ENCODE measurements at regions not wholly inside any gene's neighbourhood (a gene's known extent, or its start where the extent isn't known, plus 50 kb on each side); places are given as distances from the start of the nearest gene placed in this dataset.

- H3K4me3 ChIP-seq (ENCODE audit: low read depth, low read length): no peak overlapping the region
- TF ChIP-seq, protein P1, sequence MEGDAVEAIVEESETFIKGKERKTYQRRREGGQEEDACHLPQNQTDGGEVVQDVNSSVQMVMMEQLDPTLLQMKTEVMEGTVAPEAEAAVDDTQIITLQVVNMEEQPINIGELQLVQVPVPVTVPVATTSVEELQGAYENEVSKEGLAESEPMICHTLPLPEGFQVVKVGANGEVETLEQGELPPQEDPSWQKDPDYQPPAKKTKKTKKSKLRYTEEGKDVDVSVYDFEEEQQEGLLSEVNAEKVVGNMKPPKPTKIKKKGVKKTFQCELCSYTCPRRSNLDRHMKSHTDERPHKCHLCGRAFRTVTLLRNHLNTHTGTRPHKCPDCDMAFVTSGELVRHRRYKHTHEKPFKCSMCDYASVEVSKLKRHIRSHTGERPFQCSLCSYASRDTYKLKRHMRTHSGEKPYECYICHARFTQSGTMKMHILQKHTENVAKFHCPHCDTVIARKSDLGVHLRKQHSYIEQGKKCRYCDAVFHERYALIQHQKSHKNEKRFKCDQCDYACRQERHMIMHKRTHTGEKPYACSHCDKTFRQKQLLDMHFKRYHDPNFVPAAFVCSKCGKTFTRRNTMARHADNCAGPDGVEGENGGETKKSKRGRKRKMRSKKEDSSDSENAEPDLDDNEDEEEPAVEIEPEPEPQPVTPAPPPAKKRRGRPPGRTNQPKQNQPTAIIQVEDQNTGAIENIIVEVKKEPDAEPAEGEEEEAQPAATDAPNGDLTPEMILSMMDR (IDR thresholded peaks at IDR 0.05; ENCODE audit: insufficient read depth, low read length): no peak
- no peak for DNase-seq (ENCODE audit: low read depth)
Measured at GRCh38 chr3:182723596-182723995, 69.7 kb upstream of the ATP11B start.

GRCh38 chr3:182725372-182726251 lies 67.7 kb upstream of the ATP11B start:
- no peak for DNase-seq (ENCODE audit: low read depth)
- TF ChIP-seq, protein P1 (IDR thresholded peaks at IDR 0.05; ENCODE audit: insufficient read depth, low read length): no peak
- peak overlapping the region; percentile 17 for H3K4me3 ChIP-seq (ENCODE audit: low read depth, low read length)

GRCh38 chr3:182726258-182727142 lies 66.8 kb upstream of the ATP11B start:
- TF ChIP-seq, protein P1 (IDR thresholded peaks at IDR 0.05; ENCODE audit: insufficient read depth, low read length): no peak
- H3K4me3 ChIP-seq (ENCODE audit: low read depth, low read length): no peak overlapping the region
- DNase-seq (ENCODE audit: low read depth): no peak

DNA sequence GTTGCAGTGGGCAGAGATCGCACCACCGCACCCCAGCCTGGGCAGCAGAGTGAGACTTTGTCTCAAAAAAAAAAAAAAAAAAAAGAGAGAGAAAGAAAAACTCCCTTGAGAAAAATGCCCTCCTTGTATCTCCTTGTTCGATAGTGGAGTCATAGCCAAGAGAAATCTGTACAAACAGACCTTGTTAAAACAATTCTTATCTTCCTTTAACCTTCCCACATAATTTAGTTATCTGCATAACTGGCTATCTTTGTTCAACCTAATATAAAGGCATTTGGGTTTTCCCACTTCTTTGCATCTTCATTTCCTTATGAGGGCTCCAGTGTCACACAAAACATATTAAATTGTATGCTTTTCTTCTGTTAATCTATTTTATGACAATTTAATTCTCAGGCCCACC lies 65.1 kb upstream of the ATP11B start:
- TF ChIP-seq, protein P1 (IDR thresholded peaks at IDR 0.05; ENCODE audit: insufficient read depth, low read length): no peak
- no peak overlapping the region for H3K4me3 ChIP-seq (ENCODE audit: low read depth, low read length)
- DNase-seq (ENCODE audit: low read depth): no peak

DNA sequence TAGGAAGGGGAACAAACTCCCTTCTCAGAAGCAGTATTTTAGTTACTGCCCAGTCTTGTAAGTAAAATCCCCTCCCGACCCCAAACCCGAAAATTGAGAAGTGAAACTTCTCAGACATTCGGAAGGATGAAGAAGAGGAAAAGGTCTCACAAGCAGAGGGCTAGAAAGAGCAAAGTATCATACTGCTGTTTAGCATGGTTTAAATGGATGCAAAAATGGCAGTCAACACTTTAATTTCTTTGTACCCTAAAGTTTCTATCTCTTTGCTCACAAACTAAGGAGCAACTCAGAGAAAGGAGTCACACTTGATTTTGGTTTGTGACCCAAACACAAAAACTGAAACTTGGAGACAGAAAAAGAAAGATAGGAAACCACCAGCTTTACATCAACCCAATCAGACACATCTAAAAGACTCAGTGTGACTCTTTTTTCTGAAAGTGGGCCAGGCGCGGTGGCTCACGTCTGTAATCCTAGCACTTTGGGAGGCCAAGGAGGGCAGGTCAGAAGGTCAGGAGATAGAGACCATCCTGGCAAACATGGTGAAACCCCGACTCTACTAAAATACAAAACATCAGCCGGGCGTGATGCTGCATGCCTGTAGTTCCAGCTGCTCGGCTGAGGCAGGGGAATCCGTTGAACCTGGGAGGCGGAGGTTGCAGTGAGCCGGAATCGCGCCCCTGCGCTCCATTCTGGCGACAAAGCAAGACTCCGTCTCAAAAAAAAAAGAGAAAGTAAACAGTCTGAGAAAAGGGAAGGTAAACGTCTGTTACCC lies 63.2 kb upstream of the ATP11B start:
- DNase-seq (ENCODE audit: low read depth): no peak
- TF ChIP-seq, protein P1 (IDR thresholded peaks at IDR 0.05; ENCODE audit: insufficient read depth, low read length): no peak
- H3K4me3 ChIP-seq (ENCODE audit: low read depth, low read length): no peak overlapping the region

DNA sequence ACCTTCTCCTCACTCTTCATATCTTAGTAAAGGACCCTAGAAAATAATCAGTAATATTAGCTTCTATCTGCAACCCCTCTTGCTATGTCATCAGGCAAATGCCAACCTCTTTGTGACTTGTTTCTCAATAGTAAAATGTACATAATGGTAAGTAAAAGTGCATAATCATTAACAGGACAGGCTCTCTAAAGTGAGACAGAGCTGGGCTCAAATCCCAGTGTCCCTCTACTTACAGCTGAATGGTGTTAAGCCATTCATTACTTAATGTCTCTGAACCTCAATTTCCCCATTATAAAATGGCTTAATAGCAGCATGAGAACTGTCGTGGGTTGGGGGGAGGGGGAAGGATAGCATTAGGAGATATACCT lies 62.6 kb upstream of the ATP11B start:
- H3K4me3 ChIP-seq (ENCODE audit: low read depth, low read length): no peak overlapping the region
- TF ChIP-seq, protein P1 (IDR thresholded peaks at IDR 0.05; ENCODE audit: insufficient read depth, low read length): no peak
- no peak for DNase-seq (ENCODE audit: low read depth)

Measured in fibroblast of the aortic adventitia (primary cell).